ENCODE measurements at regions not wholly inside any gene's neighbourhood (a gene's known extent, or its start where the extent isn't known, plus 50 kb on each side); places are given as distances from the start of the nearest gene placed in this dataset.

GRCh38 chr14:22065347-22065746 lies 391.7 kb upstream of the OR4E1 start (continued):
- TF ChIP-seq, protein P1, sequence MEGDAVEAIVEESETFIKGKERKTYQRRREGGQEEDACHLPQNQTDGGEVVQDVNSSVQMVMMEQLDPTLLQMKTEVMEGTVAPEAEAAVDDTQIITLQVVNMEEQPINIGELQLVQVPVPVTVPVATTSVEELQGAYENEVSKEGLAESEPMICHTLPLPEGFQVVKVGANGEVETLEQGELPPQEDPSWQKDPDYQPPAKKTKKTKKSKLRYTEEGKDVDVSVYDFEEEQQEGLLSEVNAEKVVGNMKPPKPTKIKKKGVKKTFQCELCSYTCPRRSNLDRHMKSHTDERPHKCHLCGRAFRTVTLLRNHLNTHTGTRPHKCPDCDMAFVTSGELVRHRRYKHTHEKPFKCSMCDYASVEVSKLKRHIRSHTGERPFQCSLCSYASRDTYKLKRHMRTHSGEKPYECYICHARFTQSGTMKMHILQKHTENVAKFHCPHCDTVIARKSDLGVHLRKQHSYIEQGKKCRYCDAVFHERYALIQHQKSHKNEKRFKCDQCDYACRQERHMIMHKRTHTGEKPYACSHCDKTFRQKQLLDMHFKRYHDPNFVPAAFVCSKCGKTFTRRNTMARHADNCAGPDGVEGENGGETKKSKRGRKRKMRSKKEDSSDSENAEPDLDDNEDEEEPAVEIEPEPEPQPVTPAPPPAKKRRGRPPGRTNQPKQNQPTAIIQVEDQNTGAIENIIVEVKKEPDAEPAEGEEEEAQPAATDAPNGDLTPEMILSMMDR (IDR thresholded peaks at IDR 0.05; ENCODE audit: low read depth, low read length, missing input control) = no peak
- TF ChIP-seq, protein P2, sequence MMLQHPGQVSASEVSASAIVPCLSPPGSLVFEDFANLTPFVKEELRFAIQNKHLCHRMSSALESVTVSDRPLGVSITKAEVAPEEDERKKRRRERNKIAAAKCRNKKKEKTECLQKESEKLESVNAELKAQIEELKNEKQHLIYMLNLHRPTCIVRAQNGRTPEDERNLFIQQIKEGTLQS (IDR thresholded peaks at IDR 0.05) = no peak

- TF ChIP-seq ZBTB33 (IDR thresholded peaks at IDR 0.05) = no peak
- TF ChIP-seq RAD21 (IDR thresholded peaks at IDR 0.05) = no peak
- TF ChIP-seq, protein P3, sequence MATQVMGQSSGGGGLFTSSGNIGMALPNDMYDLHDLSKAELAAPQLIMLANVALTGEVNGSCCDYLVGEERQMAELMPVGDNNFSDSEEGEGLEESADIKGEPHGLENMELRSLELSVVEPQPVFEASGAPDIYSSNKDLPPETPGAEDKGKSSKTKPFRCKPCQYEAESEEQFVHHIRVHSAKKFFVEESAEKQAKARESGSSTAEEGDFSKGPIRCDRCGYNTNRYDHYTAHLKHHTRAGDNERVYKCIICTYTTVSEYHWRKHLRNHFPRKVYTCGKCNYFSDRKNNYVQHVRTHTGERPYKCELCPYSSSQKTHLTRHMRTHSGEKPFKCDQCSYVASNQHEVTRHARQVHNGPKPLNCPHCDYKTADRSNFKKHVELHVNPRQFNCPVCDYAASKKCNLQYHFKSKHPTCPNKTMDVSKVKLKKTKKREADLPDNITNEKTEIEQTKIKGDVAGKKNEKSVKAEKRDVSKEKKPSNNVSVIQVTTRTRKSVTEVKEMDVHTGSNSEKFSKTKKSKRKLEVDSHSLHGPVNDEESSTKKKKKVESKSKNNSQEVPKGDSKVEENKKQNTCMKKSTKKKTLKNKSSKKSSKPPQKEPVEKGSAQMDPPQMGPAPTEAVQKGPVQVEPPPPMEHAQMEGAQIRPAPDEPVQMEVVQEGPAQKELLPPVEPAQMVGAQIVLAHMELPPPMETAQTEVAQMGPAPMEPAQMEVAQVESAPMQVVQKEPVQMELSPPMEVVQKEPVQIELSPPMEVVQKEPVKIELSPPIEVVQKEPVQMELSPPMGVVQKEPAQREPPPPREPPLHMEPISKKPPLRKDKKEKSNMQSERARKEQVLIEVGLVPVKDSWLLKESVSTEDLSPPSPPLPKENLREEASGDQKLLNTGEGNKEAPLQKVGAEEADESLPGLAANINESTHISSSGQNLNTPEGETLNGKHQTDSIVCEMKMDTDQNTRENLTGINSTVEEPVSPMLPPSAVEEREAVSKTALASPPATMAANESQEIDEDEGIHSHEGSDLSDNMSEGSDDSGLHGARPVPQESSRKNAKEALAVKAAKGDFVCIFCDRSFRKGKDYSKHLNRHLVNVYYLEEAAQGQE (IDR thresholded peaks at IDR 0.05) = no peak
- TF ChIP-seq TAF1 (conservative IDR thresholded peaks at IDR 0.05) = no peak
- no peak for TF ChIP-seq RXRA (IDR thresholded peaks at IDR 0.05)
- TF ChIP-seq HNF4G (IDR thresholded peaks at IDR 0.05) = no peak
- no peak for TF ChIP-seq YY1 (IDR thresholded peaks at IDR 0.05)
- Histone ChIP-seq H3K9me3 (ENCODE audit: control insufficient read depth in 4 of 4, low read length in 3 of 4) (peaks cover 0 to 3% (median under 1%) of the 10 kb centered on the region in 4 donors), H3K27me3 (ENCODE audit: control insufficient read depth in 4 of 4, insufficient read depth in 4 of 4, low read length in 3 of 4) (no peaks in the 10 kb centered on the region), H3K27ac (ENCODE audit: low read depth in 1 of 2, low read length in 2 of 2) (no peak overlapping the region), H3K36me3 (ENCODE audit: control insufficient read depth in 4 of 4, insufficient read depth in 3 of 4, low read depth in 1 of 4, low read length in 3 of 4) (peaks cover 0 to 1% (median 0%) of the 10 kb centered on the region in 4 donors), H3K4me1 (ENCODE audit: control insufficient read depth in 4 of 4, insufficient read depth in 4 of 4, low read length in 3 of 4) (no peaks in the 10 kb centered on the region), H3K4me3 (ENCODE audit: low read depth in 1 of 3, low read length in 3 of 3) (no peak overlapping the region), H3K9ac (ENCODE audit: low read depth in 1 of 2, low read length in 2 of 2) (no peak overlapping the region)
- WGBS = 77% methylated on average over 4 of the region's 4 CpGs
- no peak for DNase-seq (ENCODE audit: low spot score)
These were observed 385.6 kb upstream of the OR4E1 start for GRCh38 chr14:22059201-22059600.

DNA sequence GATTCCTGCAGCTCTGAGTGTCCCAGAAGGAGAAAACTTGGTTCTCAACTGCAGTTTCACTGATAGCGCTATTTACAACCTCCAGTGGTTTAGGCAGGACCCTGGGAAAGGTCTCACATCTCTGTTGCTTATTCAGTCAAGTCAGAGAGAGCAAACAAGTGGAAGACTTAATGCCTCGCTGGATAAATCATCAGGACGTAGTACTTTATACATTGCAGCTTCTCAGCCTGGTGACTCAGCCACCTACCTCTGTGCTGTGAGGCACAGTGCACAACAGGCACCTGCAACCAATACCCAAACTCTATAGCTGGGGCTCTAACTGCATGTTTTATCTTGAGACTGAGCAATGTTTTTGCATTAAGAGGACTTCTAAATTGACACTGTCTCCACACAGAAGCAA lies 379.2 kb upstream of the OR4E1 start:
- H3K4me1 ChIP-seq (ENCODE audit: control insufficient read depth in 4 of 4, insufficient read depth in 4 of 4, low read length in 3 of 4) = no peaks in the 10 kb centered on the region
- no peak for TF ChIP-seq TAF1 (conservative IDR thresholded peaks at IDR 0.05)
- no peak for TF ChIP-seq FOXA1 (IDR thresholded peaks at IDR 0.05)
- no peak for TF ChIP-seq SP1 (IDR thresholded peaks at IDR 0.05)
- TF ChIP-seq YY1 (IDR thresholded peaks at IDR 0.05) = no peak
- TF ChIP-seq NR2F2 (IDR thresholded peaks at IDR 0.05) = no peak
- TF ChIP-seq FOXA2 (IDR thresholded peaks at IDR 0.05) = no peak
- TF ChIP-seq EGR1 (IDR thresholded peaks at IDR 0.05; ENCODE audit: low read depth in 2 of 2) = no peak
- TF ChIP-seq RAD21 (IDR thresholded peaks at IDR 0.05) = no peak
- TF ChIP-seq JUND (IDR thresholded peaks at IDR 0.05) = no peak
- TF ChIP-seq GABPA (IDR thresholded peaks at IDR 0.05 in 1 of 2, conservative IDR thresholded peaks at IDR 0.05 in 1 of 2) = no peak
- TF ChIP-seq, protein P3 (IDR thresholded peaks at IDR 0.05) = no peak
- no peak for TF ChIP-seq RXRA (IDR thresholded peaks at IDR 0.05)
- TF ChIP-seq, protein P1 (IDR thresholded peaks at IDR 0.05; ENCODE audit: low read depth, low read length, missing input control) = no peak
- TF ChIP-seq HNF4A (conservative IDR thresholded peaks at IDR 0.05) = no peak

More for the DNA sequence above, 379.2 kb upstream of the OR4E1 start:
- peaks cover 0 to under 1% (median 0%) of the 10 kb centered on the region in 4 donors for H3K36me3 ChIP-seq (ENCODE audit: control insufficient read depth in 4 of 4, insufficient read depth in 3 of 4, low read depth in 1 of 4, low read length in 3 of 4)
- WGBS = 51% methylated on average over 3 of the region's 3 CpGs
- H3K4me3 ChIP-seq (ENCODE audit: low read depth in 1 of 3, low read length in 3 of 3) = no peak overlapping the region
- no peaks in the 10 kb centered on the region for H3K9me3 ChIP-seq (ENCODE audit: control insufficient read depth in 4 of 4, low read length in 3 of 4)
- no peak overlapping the region for H3K27ac ChIP-seq (ENCODE audit: low read depth in 1 of 2, low read length in 2 of 2)
- no peaks in the 10 kb centered on the region for H3K27me3 ChIP-seq (ENCODE audit: control insufficient read depth in 4 of 4, insufficient read depth in 4 of 4, low read length in 3 of 4)
- no peak overlapping the region for H3K9ac ChIP-seq (ENCODE audit: low read depth in 1 of 2, low read length in 2 of 2)
- no peak for DNase-seq (ENCODE audit: low spot score)

Data from liver (tissue), 8 donors.